BE2C (cell line): ENCODE measurements at regions not wholly inside any gene's neighbourhood (a gene's known extent, or its start where the extent isn't known, plus 50 kb on each side); places are given as distances from the start of the nearest gene placed in this dataset.

ENCODE experiments used
- DNase-seq: peaks from one replicate; pipeline ENCODE4 v3.0.0-alpha.2; 2020
- H3K27me3 ChIP-seq: fragments of 250-450 bp; sonication (Bioruptor Pico); 2 replicates; pipeline ENCODE4 v1.5.1; 2020; ENCODE audit warnings: mild to moderate bottlenecking
- H3K36me3 ChIP-seq: fragments of 250-450 bp; sonication (Bioruptor Pico); 2 replicates; pipeline ENCODE4 v1.5.1; 2020; ENCODE audit warnings: mild to moderate bottlenecking
- H3K4me1 ChIP-seq: fragments of 250-450 bp; sonication (Bioruptor Pico); 2 replicates; pipeline ENCODE4 v1.5.1; 2020
- H3K4me3 ChIP-seq: 2 replicates; pipeline ENCODE4 v1.5.1; 2011; ENCODE audit warnings: low read depth, low read length
- H3K9me3 ChIP-seq: fragments of 250-450 bp; sonication (Bioruptor Pico); 2 replicates; pipeline ENCODE4 v1.5.1; 2020
- TF ChIP-seq, protein P1 (sequence below): IDR thresholded peaks from 2 replicates; pipeline ENCODE4 v1.5.1; 2012; ENCODE audit warnings: mild to moderate bottlenecking, low read depth, low read length

- H3K4me1 ChIP-seq: no peaks in the 10 kb centered on the region
- H3K27me3 ChIP-seq: no peaks in the 10 kb centered on the region
- H3K9me3 ChIP-seq: no peaks in the 10 kb centered on the region
- no peaks in the 10 kb centered on the region for H3K36me3 ChIP-seq
- TF ChIP-seq, protein P1, sequence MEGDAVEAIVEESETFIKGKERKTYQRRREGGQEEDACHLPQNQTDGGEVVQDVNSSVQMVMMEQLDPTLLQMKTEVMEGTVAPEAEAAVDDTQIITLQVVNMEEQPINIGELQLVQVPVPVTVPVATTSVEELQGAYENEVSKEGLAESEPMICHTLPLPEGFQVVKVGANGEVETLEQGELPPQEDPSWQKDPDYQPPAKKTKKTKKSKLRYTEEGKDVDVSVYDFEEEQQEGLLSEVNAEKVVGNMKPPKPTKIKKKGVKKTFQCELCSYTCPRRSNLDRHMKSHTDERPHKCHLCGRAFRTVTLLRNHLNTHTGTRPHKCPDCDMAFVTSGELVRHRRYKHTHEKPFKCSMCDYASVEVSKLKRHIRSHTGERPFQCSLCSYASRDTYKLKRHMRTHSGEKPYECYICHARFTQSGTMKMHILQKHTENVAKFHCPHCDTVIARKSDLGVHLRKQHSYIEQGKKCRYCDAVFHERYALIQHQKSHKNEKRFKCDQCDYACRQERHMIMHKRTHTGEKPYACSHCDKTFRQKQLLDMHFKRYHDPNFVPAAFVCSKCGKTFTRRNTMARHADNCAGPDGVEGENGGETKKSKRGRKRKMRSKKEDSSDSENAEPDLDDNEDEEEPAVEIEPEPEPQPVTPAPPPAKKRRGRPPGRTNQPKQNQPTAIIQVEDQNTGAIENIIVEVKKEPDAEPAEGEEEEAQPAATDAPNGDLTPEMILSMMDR: no peak
- H3K4me3 ChIP-seq: no peak overlapping the region
- no peak for DNase-seq
These were observed 590.9 kb downstream of the PRELID2 start for GRCh38 chr5:145244251-145244650.

DNA sequence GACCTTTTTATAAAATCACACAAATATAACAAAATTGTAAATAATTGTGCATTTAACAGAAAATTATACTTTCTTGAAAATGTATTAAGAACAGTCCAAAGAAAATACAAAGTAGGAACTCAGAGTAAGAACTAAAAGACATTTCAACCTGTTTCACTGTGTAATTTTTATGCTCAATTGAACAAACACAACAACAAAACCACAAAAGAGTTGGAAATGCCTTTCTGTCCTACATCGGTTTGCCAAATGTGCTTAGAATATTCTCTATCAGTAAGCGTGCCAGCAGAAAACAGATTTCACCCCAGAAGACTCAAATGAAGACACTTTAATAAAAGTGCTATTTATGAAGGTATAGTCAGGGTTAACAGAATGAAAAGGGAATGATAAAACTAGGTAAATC is 592.1 kb downstream of the PRELID2 start:
- Histone ChIP-seq H3K27me3 (no peaks in the 10 kb centered on the region), H3K4me1 (no peaks in the 10 kb centered on the region), H3K4me3 (no peak overlapping the region), H3K36me3 (no peaks in the 10 kb centered on the region), H3K9me3 (no peaks in the 10 kb centered on the region)
- no peak for DNase-seq
- TF ChIP-seq, protein P1: no peak

- no peak for DNase-seq
- Histone ChIP-seq H3K36me3 (no peaks in the 10 kb centered on the region), H3K4me3 (no peak overlapping the region), H3K27me3 (no peaks in the 10 kb centered on the region), H3K4me1 (no peaks in the 10 kb centered on the region), H3K9me3 (no peaks in the 10 kb centered on the region)
- TF ChIP-seq, protein P1: no peak
These were observed 592.6 kb downstream of the PRELID2 start for GRCh38 chr5:145242551-145242950.

DNA sequence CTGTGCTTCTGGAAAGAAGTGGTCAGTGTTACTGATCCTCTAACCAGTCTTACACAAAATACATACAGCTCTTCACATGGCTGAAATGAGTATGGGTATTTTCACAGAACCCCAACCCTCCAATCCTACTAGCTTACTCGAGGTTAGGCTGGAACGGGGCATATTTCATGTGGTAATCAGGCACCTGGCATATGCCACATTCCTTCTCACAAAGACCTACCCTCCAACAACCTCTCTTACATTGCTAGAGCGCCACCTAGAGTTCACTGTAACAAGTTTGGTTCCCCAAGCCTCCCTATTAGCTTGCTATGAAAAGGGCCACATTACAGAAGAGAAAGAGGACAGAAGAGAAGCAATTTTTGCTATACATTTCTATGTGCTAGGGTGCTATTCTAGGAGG is 597.3 kb downstream of the PRELID2 start:
- no peaks in the 10 kb centered on the region for H3K36me3 ChIP-seq
- H3K9me3 ChIP-seq: no peaks in the 10 kb centered on the region
- TF ChIP-seq, protein P1: peak; percentile 36
- H3K4me1 ChIP-seq: no peaks in the 10 kb centered on the region
- DNase-seq: peak; percentile 25
- H3K27me3 ChIP-seq: no peaks in the 10 kb centered on the region
- H3K4me3 ChIP-seq: no peak overlapping the region

- H3K4me1 ChIP-seq: no peaks in the 10 kb centered on the region
- TF ChIP-seq, protein P1: no peak
- no peaks in the 10 kb centered on the region for H3K27me3 ChIP-seq
- no peaks in the 10 kb centered on the region for H3K9me3 ChIP-seq
- DNase-seq: no peak
- no peak overlapping the region for H3K4me3 ChIP-seq
- no peaks in the 10 kb centered on the region for H3K36me3 ChIP-seq
These were observed 598.2 kb downstream of the PRELID2 start for GRCh38 chr5:145236983-145237382.

GRCh38 chr5:145236127-145236526 is 599.0 kb downstream of the PRELID2 start:
- H3K4me3 ChIP-seq: no peak overlapping the region
- H3K9me3 ChIP-seq: no peaks in the 10 kb centered on the region
- no peaks in the 10 kb centered on the region for H3K4me1 ChIP-seq
- no peaks in the 10 kb centered on the region for H3K27me3 ChIP-seq
- no peaks in the 10 kb centered on the region for H3K36me3 ChIP-seq
- DNase-seq: no peak
- TF ChIP-seq, protein P1: no peak
